ENCODE measurements at regions not wholly inside any gene's neighbourhood (a gene's known extent, or its start where the extent isn't known, plus 50 kb on each side); places are given as distances from the start of the nearest gene placed in this dataset.

- Histone ChIP-seq H3K36me3 (ENCODE audit: control insufficient read depth, insufficient read depth, low read length) (no peaks in the 10 kb centered on the region), H3K4me3 (ENCODE audit: low read depth, low read length) (no peak overlapping the region), H3K27me3 (ENCODE audit: control insufficient read depth, insufficient read depth, low read length) (no peaks in the 10 kb centered on the region)
- no peak for TF ChIP-seq CTCF (IDR thresholded peaks at IDR 0.05; ENCODE audit: insufficient read depth, low read length, poor library complexity, severe bottlenecking)
- no peak for DNase-seq (ENCODE audit: low read depth)
These were observed 51.2 kb upstream of the THRB start for GRCh38 chr3:24545887-24546286.

GRCh38 chr3:24548278-24548677, 53.6 kb upstream of the THRB start:
- no peak for DNase-seq (ENCODE audit: low read depth)
- TF ChIP-seq CTCF (IDR thresholded peaks at IDR 0.05; ENCODE audit: insufficient read depth, low read length, poor library complexity, severe bottlenecking): no peak
- no peaks in the 10 kb centered on the region for H3K36me3 ChIP-seq (ENCODE audit: control insufficient read depth, insufficient read depth, low read length)
- no peaks in the 10 kb centered on the region for H3K27me3 ChIP-seq (ENCODE audit: control insufficient read depth, insufficient read depth, low read length)
- H3K4me3 ChIP-seq (ENCODE audit: low read depth, low read length): no peak overlapping the region

- DNase-seq (ENCODE audit: low read depth): no peak
- H3K4me3 ChIP-seq (ENCODE audit: low read depth, low read length): no peak overlapping the region
- no peaks in the 10 kb centered on the region for H3K36me3 ChIP-seq (ENCODE audit: control insufficient read depth, insufficient read depth, low read length)
- H3K27me3 ChIP-seq (ENCODE audit: control insufficient read depth, insufficient read depth, low read length): no peaks in the 10 kb centered on the region
- no peak for TF ChIP-seq CTCF (IDR thresholded peaks at IDR 0.05; ENCODE audit: insufficient read depth, low read length, poor library complexity, severe bottlenecking)
These were observed 55.9 kb upstream of the THRB start for GRCh38 chr3:24550588-24550987.

- no peak for DNase-seq (ENCODE audit: low read depth)
- H3K27me3 ChIP-seq (ENCODE audit: control insufficient read depth, insufficient read depth, low read length): no peaks in the 10 kb centered on the region
- no peak overlapping the region for H3K4me3 ChIP-seq (ENCODE audit: low read depth, low read length)
- TF ChIP-seq CTCF (IDR thresholded peaks at IDR 0.05; ENCODE audit: insufficient read depth, low read length, poor library complexity, severe bottlenecking): no peak
- no peaks in the 10 kb centered on the region for H3K36me3 ChIP-seq (ENCODE audit: control insufficient read depth, insufficient read depth, low read length)
These were observed 57.0 kb upstream of the THRB start for GRCh38 chr3:24551626-24552025.

GRCh38 chr3:24562895-24563294, 68.2 kb upstream of the THRB start:
- no peaks in the 10 kb centered on the region for H3K36me3 ChIP-seq (ENCODE audit: control insufficient read depth, insufficient read depth, low read length)
- H3K27me3 ChIP-seq (ENCODE audit: control insufficient read depth, insufficient read depth, low read length): no peaks in the 10 kb centered on the region
- no peak for DNase-seq (ENCODE audit: low read depth)
- TF ChIP-seq CTCF (IDR thresholded peaks at IDR 0.05; ENCODE audit: insufficient read depth, low read length, poor library complexity, severe bottlenecking): no peak
- no peak overlapping the region for H3K4me3 ChIP-seq (ENCODE audit: low read depth, low read length)

GRCh38 chr3:24565053-24565452, 70.4 kb upstream of the THRB start:
- H3K4me3 ChIP-seq (ENCODE audit: low read depth, low read length): no peak overlapping the region
- no peaks in the 10 kb centered on the region for H3K36me3 ChIP-seq (ENCODE audit: control insufficient read depth, insufficient read depth, low read length)
- DNase-seq (ENCODE audit: low read depth): no peak
- TF ChIP-seq CTCF (IDR thresholded peaks at IDR 0.05; ENCODE audit: insufficient read depth, low read length, poor library complexity, severe bottlenecking): no peak
- H3K27me3 ChIP-seq (ENCODE audit: control insufficient read depth, insufficient read depth, low read length): no peaks in the 10 kb centered on the region
